OCI-LY7 (cell line): ENCODE measurements at regions not wholly inside any gene's neighbourhood (a gene's known extent, or its start where the extent isn't known, plus 50 kb on each side); places are given as distances from the start of the nearest gene placed in this dataset.

Experiments used
- BruUV-seq: library from RNA; stranded (reverse); fragments of 400-500 nt; replicated peaks from 2 replicates; lab custom pipeline; 2021; lab: Mats Ljungman, UMichigan
- CTCF ChIA-PET: fragments of 300-600 bp; sonication (Branson Sonifier 250); formaldehyde crosslinking; loops from one replicate; lab custom pipeline; 2022; ENCODE audit warnings: antibody characterized with exemption; ENCODE audit not compliant: unreplicated experiment; lab: Charles Lee
- POLR2A ChIA-PET: fragments of 300-600 bp; sonication (Branson Sonifier 250); formaldehyde crosslinking; loops from one replicate; lab custom pipeline; 2022; ENCODE audit warnings: antibody characterized with exemption; lab: Charles Lee
- DNase-seq: peaks from one replicate; pipeline ENCODE4 v3.0.0-alpha.2; 2015; ENCODE audit warnings: low spot score
- H2AFZ ChIP-seq: fragments of 200-600 bp; sonication (generic), shearing (Covaris generic); 2 replicates; pipeline ENCODE4 v1.6.1; 2014; ENCODE audit warnings: mild to moderate bottlenecking, antibody characterized with exemption, low read length, moderate library complexity
- H3K27ac ChIP-seq: fragments of 200-600 bp; sonication (generic); 2 replicates; pipeline ENCODE4 v1.5.1; 2014; ENCODE audit warnings: mixed run types, low read depth, mild to moderate bottlenecking, moderate library complexity, low read length, inconsistent platforms; ENCODE audit not compliant: poor library complexity, severe bottlenecking
- H3K36me3 ChIP-seq: fragments of 200-600 bp; sonication (generic); 2 replicates; pipeline ENCODE4 v1.6.1; 2014; ENCODE audit warnings: mild to moderate bottlenecking, antibody characterized with exemption, low read length, moderate library complexity, mixed read lengths; ENCODE audit not compliant: insufficient read depth
- H3K4me1 ChIP-seq: fragments of 200-600 bp; sonication (generic); 2 replicates; pipeline ENCODE4 v1.5.1; 2014; ENCODE audit warnings: mild to moderate bottlenecking, low read length; ENCODE audit not compliant: insufficient read depth, poor library complexity, severe bottlenecking
- H3K4me2 ChIP-seq: fragments of 200-600 bp; sonication (generic); 2 replicates; pipeline ENCODE4 v1.6.1; 2014; ENCODE audit warnings: mild to moderate bottlenecking, low read length
- H3K4me3 ChIP-seq: fragments of 200-600 bp; sonication (generic); 2 replicates; pipeline ENCODE4 v1.5.1; 2014; ENCODE audit warnings: mild to moderate bottlenecking, low read depth, low read length; ENCODE audit not compliant: poor library complexity, severe bottlenecking
- H3K79me2 ChIP-seq: fragments of 200-600 bp; sonication (generic); 2 replicates; pipeline ENCODE4 v1.6.1; 2016; ENCODE audit warnings: low read depth, mild to moderate bottlenecking, low read length, moderate library complexity, mixed read lengths; ENCODE audit not compliant: insufficient read depth
- H3K9me2 ChIP-seq: fragments of 200-600 bp; sonication (generic); 2 replicates; pipeline ENCODE4 v1.6.1; 2016; ENCODE audit warnings: mild to moderate bottlenecking, low read length, mixed read lengths; ENCODE audit not compliant: insufficient read depth
- H3K9me3 ChIP-seq: fragments of 200-600 bp; sonication (generic); 2 replicates; pipeline ENCODE4 v1.6.1; 2014; ENCODE audit warnings: mild to moderate bottlenecking, mixed run types, low read length, mixed read lengths
- H4K20me1 ChIP-seq: fragments of 200-600 bp; sonication (generic); 2 replicates; pipeline ENCODE4 v1.6.1; 2014; ENCODE audit warnings: mild to moderate bottlenecking, antibody characterized with exemption, low read length, moderate library complexity, mixed read lengths; ENCODE audit not compliant: insufficient read depth
- EZH2phosphoT487 ChIP-seq: fragments of 200-600 bp; sonication (generic); IDR thresholded peaks from 2 replicates; pipeline ENCODE4 v1.6.1; 2018; ENCODE audit warnings: low read depth, borderline replicate concordance, mild to moderate bottlenecking, mixed run types, antibody characterized with exemption, low read length, moderate library complexity, mixed read lengths
- intact Hi-C: fragments of 100-400 bp; cut with micrococcal nuclease; formaldehyde crosslinking; loops from one replicate; pipeline ENCODE4 v1.10.0; 2022; ENCODE audit not compliant: unreplicated experiment
- TF ChIP-seq, protein P1 (sequence below): fragments of 200-600 bp; sonication (generic); conservative IDR thresholded peaks from 2 replicates; pipeline ENCODE4 v1.5.1; 2014; ENCODE audit warnings: mild to moderate bottlenecking, antibody characterized with exemption, low read length, moderate library complexity, mixed read lengths

DNA sequence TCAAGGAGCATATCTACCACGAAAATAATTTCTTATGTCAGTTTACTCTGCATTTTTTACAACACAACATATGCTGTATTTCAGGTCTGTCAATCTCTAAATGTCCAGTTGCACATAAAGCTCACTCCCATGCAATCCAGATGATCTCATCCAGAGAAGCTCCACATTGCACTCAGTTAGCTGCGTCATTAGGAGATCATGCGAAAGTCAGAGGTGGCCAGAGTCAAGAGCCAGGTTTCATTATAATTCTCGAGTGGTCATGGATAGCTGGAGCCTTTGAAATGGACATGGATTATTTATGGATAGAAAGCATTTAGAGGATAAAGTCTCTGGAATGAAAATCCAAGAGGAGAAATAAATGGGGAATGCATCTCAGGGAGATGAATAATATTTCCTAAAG lies 232.3 kb downstream of the GAS1 start:
- Histone ChIP-seq H3K4me3 (no peak overlapping the region), H2AFZ (no peak overlapping the region), H3K4me1 (no peaks in the 10 kb centered on the region), H3K27ac (no peak overlapping the region), H3K9me3 (no peaks in the 10 kb centered on the region), H3K4me2 (no peak overlapping the region), H3K36me3 (no peaks in the 10 kb centered on the region), H3K79me2 (no peaks in the 10 kb centered on the region), H3K9me2 (no peaks in the 10 kb centered on the region), H4K20me1 (no peaks in the 10 kb centered on the region)
- POLR2A ChIA-PET, result no interaction called here
- TF ChIP-seq, protein P1, sequence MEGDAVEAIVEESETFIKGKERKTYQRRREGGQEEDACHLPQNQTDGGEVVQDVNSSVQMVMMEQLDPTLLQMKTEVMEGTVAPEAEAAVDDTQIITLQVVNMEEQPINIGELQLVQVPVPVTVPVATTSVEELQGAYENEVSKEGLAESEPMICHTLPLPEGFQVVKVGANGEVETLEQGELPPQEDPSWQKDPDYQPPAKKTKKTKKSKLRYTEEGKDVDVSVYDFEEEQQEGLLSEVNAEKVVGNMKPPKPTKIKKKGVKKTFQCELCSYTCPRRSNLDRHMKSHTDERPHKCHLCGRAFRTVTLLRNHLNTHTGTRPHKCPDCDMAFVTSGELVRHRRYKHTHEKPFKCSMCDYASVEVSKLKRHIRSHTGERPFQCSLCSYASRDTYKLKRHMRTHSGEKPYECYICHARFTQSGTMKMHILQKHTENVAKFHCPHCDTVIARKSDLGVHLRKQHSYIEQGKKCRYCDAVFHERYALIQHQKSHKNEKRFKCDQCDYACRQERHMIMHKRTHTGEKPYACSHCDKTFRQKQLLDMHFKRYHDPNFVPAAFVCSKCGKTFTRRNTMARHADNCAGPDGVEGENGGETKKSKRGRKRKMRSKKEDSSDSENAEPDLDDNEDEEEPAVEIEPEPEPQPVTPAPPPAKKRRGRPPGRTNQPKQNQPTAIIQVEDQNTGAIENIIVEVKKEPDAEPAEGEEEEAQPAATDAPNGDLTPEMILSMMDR, result no peak
- no peak for TF ChIP-seq EZH2phosphoT487
- DNase-seq, result no peak
- CTCF ChIA-PET, result no interaction called here
- BruUV-seq, result no TSS peak
- intact Hi-C loops, result no loop called here

DNA sequence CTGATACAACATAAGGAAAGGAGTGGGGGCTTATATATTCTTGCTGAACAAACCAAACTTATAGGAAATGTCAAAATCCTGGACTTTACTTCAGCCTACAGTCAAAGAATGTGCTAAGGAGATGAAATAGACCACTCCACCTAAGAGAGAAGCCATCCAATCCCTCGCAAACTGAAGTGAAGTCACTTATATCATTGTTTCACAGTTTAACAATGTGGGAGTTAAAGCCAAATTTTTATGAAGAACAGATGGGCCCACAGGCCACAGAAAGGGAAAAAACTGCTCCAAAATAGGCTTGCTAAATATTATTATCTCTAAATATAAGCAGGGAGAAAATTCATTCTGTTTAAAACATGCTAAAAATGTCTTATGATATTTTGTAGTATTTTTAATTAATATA lies 233.3 kb downstream of the GAS1 start:
- BruUV-seq, result no TSS peak
- Histone ChIP-seq H3K27ac (no peak overlapping the region), H4K20me1 (no peaks in the 10 kb centered on the region), H3K4me3 (no peak overlapping the region), H2AFZ (no peak overlapping the region), H3K9me2 (no peaks in the 10 kb centered on the region), H3K79me2 (no peaks in the 10 kb centered on the region), H3K9me3 (no peaks in the 10 kb centered on the region), H3K36me3 (no peaks in the 10 kb centered on the region), H3K4me2 (no peak overlapping the region), H3K4me1 (no peaks in the 10 kb centered on the region)
- ChIA-PET POLR2A (no interaction called here), CTCF (no interaction called here)
- no peak for TF ChIP-seq EZH2phosphoT487
- TF ChIP-seq, protein P1, result no peak
- intact Hi-C loops, result no loop called here
- no peak for DNase-seq

DNA sequence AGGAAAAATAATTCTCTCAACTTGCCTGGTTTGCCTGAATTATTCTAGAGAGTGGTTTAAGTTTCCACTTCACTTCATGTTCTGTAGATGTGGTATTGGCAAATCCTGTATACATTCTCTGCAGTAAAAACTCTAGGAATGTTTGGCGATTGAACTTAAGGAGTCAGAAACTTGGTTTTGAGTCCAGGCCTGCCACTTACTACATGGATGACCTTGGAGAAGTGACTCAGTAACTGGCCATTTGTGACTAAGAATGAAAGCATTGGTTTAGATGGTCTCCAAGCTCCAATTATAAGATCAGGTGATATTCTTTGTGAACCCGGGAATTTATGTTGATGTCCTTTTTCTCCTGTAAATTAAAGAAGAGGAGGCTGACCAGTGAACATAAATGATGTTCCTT lies 233.8 kb downstream of the GAS1 start:
- no TSS peak for BruUV-seq
- H2AFZ ChIP-seq, result no peak overlapping the region
- CTCF ChIA-PET, result no interaction called here
- no peaks in the 10 kb centered on the region for H3K79me2 ChIP-seq
- H4K20me1 ChIP-seq, result no peaks in the 10 kb centered on the region
- H3K9me2 ChIP-seq, result no peaks in the 10 kb centered on the region
- TF ChIP-seq, protein P1, result no peak
- no peak for TF ChIP-seq EZH2phosphoT487
- H3K4me1 ChIP-seq, result no peaks in the 10 kb centered on the region
- no peak for DNase-seq
- POLR2A ChIA-PET, result no interaction called here
- no peaks in the 10 kb centered on the region for H3K9me3 ChIP-seq
- H3K4me2 ChIP-seq, result no peak overlapping the region
- no peak overlapping the region for H3K27ac ChIP-seq
- no peaks in the 10 kb centered on the region for H3K36me3 ChIP-seq
- intact Hi-C loops, result no loop called here
- no peak overlapping the region for H3K4me3 ChIP-seq
